ENCODE measurements at regions not wholly inside any gene's neighbourhood (a gene's known extent, or its start where the extent isn't known, plus 50 kb on each side); places are given as distances from the start of the nearest gene placed in this dataset.

- Histone ChIP-seq H3K4me3 (ENCODE audit: low read length) (no peak overlapping the region), H3K79me2 (replicated peaks; ENCODE audit: insufficient read depth, low read length) (no peaks in the 10 kb centered on the region)
These were observed 540.0 kb upstream of the GOT2 start for GRCh38 chr16:59274141-59274540.

GRCh38 chr16:59263955-59264354 is 529.8 kb upstream of the GOT2 start:
- Histone ChIP-seq H3K27ac (ENCODE audit: low read length) (peak overlapping the region; percentile 11), H3K79me2 (replicated peaks; ENCODE audit: insufficient read depth, low read length) (no peaks in the 10 kb centered on the region), H3K9me2 (ENCODE audit: insufficient read depth, low read length) (no peaks in the 10 kb centered on the region), H4K20me1 (ENCODE audit: insufficient read depth) (no peaks in the 10 kb centered on the region), H3K36me3 (ENCODE audit: insufficient read depth, low read length) (no peaks in the 10 kb centered on the region), H3K9me3 (ENCODE audit: low read length) (no peaks in the 10 kb centered on the region), H3K4me3 (ENCODE audit: low read length) (no peak overlapping the region), H2AFZ (ENCODE audit: low read depth, low read length) (no peak overlapping the region), H3K4me2 (ENCODE audit: low read length) (no peak overlapping the region), H3F3A (ENCODE audit: insufficient read depth, low read length, poor library complexity, severe bottlenecking) (no peaks in the 10 kb centered on the region), H3K27me3 (ENCODE audit: insufficient read depth, low read depth, low read length) (no peaks in the 10 kb centered on the region), H3K9ac (ENCODE audit: low read length) (no peak overlapping the region)
- TF ChIP-seq EZH2 (IDR thresholded peaks at IDR 0.05; ENCODE audit: borderline replicate concordance, insufficient read depth, low read length, poor library complexity, severe bottlenecking) (no peak), EP300 (conservative IDR thresholded peaks at IDR 0.05; ENCODE audit: poor library complexity, severe bottlenecking) (peak; percentile 92), REST (IDR thresholded peaks at IDR 0.05; ENCODE audit: borderline replicate concordance) (peak; percentile 100), SMC3 (conservative IDR thresholded peaks at IDR 0.05; ENCODE audit: poor library complexity) (no peak), TAF1 (IDR thresholded peaks at IDR 0.05; ENCODE audit: low read depth) (no peak), POLR2AphosphoS5 (IDR thresholded peaks at IDR 0.05) (peak; percentile 67)

More at GRCh38 chr16:59274141-59274540, 540.0 kb upstream of the GOT2 start:
- H3K27me3 ChIP-seq (ENCODE audit: insufficient read depth, low read depth, low read length): no peaks in the 10 kb centered on the region
- no peak overlapping the region for H3K9ac ChIP-seq (ENCODE audit: low read length)
- H3K9me3 ChIP-seq (ENCODE audit: low read length): no peaks in the 10 kb centered on the region
- no peaks in the 10 kb centered on the region for H3K9me2 ChIP-seq (ENCODE audit: insufficient read depth, low read length)
- no peaks in the 10 kb centered on the region for H3F3A ChIP-seq (ENCODE audit: insufficient read depth, low read length, poor library complexity, severe bottlenecking)
- TF ChIP-seq SMC3 (conservative IDR thresholded peaks at IDR 0.05; ENCODE audit: poor library complexity): no peak
- TF ChIP-seq RAD21 (conservative IDR thresholded peaks at IDR 0.05): no peak
- no peak for TF ChIP-seq REST (IDR thresholded peaks at IDR 0.05; ENCODE audit: borderline replicate concordance)
- no peak for TF ChIP-seq POLR2AphosphoS5 (IDR thresholded peaks at IDR 0.05)
- TF ChIP-seq MXI1 (conservative IDR thresholded peaks at IDR 0.05; ENCODE audit: poor library complexity, severe bottlenecking): no peak
- no peak for TF ChIP-seq EP300 (conservative IDR thresholded peaks at IDR 0.05; ENCODE audit: poor library complexity, severe bottlenecking)
- no peak for TF ChIP-seq CTCF (IDR thresholded peaks at IDR 0.05; ENCODE audit: poor library complexity, severe bottlenecking)
- no peak for TF ChIP-seq TAF1 (IDR thresholded peaks at IDR 0.05; ENCODE audit: low read depth)
- H3K36me3 ChIP-seq (ENCODE audit: insufficient read depth, low read length): no peaks in the 10 kb centered on the region
- H4K20me1 ChIP-seq (ENCODE audit: insufficient read depth): no peaks in the 10 kb centered on the region
- no peak overlapping the region for H2AFZ ChIP-seq (ENCODE audit: low read depth, low read length)
- no peak overlapping the region for H3K27ac ChIP-seq (ENCODE audit: low read length)
- no peak overlapping the region for H3K4me2 ChIP-seq (ENCODE audit: low read length)

Data from neural cell (in vitro differentiated cells).